NCI-H526 treated with DMSO at 0.1 percent for 48 hours (cell line): ENCODE measurements at regions not wholly inside any gene's neighbourhood (a gene's known extent, or its start where the extent isn't known, plus 50 kb on each side); places are given as distances from the start of the nearest gene placed in this dataset.
"Not testable (repeated sequence)": the region's sequence is repeated elsewhere in the genome, so short reads cannot be mapped to it uniquely, and the experiment has no call there.

Experiments
- DNase-seq: peaks from one replicate; lab custom pipeline; 2025; lab: John Stamatoyannopoulos, UW

DNA sequence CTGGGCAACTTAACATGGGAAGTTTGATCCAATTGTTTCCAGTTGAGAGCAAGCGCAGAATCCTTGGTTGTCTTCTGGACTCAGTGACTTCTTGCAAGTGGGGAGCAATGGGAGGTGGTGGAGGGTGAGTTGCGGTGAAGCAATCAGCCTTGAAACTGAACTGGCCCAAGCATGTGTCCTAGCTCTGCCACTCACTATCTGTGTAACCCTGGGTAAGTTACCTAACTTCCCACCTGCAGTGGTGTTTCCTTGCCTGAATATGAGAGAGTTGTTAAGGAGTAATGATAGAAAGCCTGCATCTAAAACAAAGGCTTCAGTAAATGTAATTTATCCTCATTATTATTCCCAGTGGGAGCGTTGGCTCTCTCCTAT, 132.5 kb upstream of the NFIA start:
- DNase-seq, result no peak

DNA sequence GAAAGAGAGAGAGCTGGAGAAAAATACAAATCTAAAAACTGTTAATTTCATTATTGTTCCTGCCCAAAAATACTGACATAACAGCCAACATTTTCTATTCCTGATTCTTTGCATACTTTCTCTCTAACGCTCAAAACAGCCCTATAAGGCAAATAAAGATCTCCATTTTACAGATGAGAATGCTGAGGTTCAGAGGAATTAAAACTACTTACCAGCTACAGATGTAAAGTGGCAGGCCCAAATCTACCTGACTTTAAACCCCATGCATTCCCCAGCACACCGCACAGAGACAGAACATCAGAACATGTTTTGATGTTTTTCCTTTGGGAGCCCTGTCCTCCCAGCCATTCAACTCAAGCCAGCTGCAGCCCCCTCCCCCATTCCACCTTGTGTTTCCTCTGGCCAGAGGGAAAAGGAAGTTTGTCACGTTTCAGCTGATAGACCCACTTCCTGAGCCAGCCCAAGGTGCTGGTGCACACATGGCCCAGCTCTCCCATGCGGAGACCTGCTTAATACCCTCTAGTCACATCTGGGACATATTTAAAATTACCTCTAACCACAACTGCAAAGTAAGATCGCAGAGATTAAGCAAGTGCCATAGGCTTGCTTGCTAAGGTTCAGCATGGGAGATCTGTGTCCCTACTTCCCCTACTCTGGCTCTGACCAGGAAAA, 133.1 kb upstream of the NFIA start:
- DNase-seq, result no peak

DNA sequence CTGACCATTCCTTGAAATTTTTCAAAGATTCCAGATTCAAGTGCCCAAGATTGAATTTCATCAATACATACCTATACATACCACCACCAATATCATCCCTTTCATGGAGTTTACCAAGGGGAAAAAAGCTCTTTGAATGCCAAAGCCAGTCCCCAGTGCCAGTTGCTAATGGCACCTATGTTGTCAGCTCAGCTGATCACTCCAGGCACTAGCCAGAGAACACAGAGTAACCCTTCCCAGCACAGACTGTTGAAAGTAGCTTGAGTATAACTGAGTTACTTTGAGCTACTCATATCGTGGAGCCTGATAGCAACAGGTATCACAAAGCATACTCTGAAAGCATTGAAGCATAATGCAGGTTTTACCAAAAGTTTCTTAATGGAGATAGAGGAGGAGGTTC, 133.9 kb upstream of the NFIA start:
- no peak for DNase-seq

DNA sequence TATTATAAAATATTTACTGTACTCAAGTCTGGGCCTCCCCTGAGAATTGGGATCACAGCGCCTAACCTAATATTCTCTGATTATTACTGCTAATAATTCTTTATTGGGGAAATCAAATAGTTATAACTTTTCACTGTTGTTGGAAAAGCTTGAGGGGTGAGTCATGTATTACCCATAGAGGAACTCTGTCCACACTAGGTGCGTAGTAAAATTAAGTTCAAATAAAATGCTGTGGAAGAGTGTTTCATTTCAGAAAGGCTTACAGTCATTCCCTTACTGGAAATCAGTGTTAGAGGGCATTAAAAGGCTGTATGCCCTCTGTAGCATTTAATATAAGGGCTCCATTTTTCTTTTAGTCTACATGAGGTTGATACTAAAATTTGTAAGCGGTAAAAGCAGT, 135.0 kb upstream of the NFIA start:
- DNase-seq, result no peak

DNA sequence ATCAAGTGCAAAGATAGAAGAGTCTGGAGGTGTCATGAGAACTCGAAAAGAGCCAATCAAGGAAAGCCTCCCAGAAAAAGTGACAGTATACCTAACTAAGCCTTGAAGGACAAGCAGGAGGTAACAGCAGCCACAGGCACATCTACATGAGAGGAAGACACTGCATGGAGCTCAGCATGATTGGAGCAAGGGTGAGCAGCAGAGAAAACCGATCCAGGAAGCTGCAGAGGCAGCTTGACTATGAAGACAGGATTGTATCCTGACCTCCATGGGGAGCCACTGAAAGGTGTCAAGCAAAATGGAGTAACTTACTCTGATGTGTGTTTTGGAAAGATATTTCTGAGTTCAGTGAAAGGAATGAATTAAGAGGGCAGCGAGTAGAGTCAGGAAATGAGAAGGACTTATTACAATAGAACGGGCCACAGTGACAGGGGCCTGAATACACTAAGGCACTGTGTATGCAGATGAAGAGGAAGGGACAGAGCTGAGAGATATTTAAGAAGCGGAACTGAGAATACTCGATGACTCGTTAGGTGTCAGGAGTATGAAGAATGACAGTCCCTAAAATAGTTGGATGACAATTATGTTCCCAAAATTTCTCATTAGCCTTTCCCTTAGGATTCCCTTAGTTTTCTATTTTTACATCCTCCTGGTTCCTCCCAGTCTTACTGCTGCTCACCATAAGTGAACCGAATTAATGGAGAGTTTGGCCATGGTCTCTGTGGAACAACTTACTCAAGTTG, 139.3 kb upstream of the NFIA start:
- DNase-seq, result no peak

DNA sequence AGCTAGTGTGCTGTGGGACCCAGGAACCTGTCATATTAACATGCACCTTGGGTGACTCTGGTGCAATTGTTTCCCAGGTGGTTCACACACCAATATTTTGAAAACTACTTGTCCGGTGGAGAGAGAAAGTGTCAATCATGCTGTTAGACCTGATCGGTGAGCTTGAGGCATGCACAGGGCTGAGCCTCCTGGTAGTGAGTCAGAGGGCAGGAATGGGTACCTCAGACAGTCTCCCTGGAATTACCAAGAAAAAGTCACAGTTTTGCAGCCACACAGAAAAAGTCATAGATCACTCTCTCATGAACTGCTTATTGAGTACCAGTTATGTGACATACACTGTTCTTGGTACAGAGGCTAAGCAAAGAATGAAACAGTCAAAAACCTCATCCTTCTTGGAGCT, 140.1 kb upstream of the NFIA start:
- DNase-seq, result no peak

DNA sequence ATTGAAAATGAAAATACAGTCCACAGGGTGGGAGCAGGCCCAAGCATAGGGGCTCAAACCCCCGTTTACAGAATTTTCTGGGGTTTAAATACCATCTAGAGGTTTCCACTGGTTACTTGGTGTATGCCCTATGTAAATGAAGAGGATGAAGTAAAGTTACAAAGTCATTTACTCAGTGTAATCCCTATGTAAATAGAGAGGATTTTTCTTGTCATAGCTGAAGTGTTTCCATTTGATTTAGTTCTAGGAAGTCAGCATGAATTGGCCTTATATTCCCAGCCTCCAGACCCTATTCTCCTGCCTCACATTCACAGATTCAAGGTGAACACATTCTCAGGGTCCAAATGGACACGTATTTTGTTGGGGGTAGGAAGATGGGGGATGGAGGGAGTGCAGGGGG, 141.7 kb upstream of the NFIA start:
- DNase-seq, result not testable (repeated sequence)

DNA sequence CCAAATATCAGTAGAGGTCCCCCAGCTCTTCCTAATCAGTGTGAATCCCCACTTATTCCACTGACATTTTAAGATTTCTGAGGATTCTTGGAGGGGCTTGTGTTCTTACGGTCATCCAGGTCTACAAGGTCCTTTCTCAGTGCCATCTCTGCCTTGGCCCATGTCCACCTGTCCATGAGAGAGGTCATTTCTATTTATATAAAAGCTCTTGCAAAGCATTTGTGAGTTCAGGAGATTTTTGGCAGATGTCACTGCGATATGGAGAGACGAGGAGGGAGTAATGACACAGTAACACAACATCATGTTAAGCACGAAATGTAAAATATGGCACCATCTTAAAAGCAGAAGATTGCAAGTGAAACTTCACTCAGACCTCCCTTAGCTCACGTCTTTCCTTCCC, 144.6 kb upstream of the NFIA start:
- no peak for DNase-seq

DNA sequence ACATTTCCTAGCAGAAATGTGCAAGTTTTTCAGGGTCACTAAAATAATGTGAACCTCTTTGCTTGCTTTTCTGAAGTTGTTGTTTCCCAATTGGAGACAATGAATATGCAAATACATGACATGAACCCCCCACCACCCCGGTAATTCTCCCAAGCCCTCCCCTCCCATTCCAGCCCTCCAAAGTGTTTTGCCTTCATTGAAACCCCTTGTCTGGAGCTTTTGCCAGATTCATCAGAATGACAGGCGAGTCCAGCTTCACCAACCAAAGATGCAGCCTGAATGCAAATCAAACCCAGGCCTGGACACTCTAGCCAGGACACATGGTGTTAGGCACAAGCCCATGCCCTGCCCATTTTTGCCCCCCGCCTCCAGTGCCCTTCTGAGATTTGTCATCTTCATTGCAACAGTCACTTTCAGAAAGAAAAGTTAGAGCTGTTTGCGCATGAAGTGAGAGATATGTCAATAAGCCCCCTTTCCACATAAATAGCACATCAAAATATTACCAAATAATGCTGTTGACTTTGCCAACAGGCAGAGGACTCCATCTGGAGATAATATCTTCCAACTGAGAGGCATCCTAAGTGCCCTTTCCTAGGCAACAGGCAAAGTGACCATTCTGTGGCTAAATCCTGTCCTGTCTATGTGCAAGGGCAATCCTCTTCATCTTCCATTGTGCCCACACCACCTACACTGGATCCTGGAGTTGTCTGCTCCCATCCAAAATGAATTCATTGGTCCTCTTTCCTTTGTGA, 145.6 kb upstream of the NFIA start:
- no peak for DNase-seq

DNA sequence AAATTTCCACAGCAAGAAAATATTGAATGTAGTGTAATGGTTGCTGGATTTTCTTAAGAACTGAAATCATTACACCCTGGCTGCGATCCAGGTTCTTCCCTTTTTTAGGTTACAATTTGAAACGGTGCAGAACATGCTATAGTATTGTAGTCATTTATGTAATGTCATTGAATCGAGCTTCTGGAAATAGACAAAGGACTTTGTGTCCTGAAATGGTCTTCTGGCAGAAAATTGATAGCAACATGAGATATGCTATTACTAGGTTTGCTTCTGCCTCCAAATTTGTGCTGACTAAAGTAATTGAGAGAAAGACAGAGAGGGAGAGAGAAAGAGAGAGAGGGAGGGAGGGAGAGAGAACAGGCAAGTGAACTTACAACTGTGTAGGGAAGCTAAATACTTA, 146.2 kb upstream of the NFIA start:
- no peak for DNase-seq

DNA sequence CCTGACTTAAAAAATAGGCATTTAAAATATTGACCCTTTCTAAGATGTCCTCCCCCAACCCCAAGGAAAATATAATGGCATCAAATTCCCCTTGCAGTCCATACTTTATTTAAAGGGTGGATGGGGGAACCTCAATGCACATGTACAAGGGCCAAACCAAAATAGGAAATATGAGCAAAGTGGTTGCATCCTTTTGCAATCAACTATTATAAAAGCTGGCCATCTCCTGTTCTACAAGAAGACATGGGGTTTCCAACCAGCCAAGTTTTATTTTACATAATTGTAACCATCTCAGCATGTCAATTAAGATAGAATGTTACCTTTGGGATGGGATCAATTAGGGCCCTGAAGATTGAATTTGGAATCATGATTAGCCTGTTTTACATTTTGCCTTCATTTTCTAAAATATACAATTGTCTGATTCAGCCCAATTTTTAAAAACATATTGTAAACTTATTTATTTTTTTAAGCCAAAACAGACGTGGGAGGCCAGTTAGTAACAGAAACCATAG, 146.7 kb upstream of the NFIA start:
- no peak for DNase-seq

DNA sequence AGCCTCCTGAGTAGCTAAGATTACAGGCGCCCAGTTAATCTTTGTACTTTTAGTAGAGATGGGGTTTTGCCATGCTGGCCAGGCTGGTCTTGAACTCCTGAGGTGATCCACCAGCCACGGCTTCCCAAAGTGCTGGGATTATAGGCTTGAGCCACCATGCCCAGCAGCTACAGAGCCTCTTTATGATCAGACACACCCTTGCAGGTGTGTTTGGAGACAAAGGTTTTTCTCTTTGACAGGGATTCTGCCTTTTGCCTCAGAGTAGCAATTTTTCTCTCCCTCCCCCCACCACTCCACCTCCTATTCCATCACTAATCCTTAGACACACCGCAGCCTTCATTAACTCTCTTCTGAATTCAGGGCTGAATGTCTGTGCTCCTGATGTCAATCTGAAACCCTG, 152.2 kb upstream of the NFIA start:
- no peak for DNase-seq

DNA sequence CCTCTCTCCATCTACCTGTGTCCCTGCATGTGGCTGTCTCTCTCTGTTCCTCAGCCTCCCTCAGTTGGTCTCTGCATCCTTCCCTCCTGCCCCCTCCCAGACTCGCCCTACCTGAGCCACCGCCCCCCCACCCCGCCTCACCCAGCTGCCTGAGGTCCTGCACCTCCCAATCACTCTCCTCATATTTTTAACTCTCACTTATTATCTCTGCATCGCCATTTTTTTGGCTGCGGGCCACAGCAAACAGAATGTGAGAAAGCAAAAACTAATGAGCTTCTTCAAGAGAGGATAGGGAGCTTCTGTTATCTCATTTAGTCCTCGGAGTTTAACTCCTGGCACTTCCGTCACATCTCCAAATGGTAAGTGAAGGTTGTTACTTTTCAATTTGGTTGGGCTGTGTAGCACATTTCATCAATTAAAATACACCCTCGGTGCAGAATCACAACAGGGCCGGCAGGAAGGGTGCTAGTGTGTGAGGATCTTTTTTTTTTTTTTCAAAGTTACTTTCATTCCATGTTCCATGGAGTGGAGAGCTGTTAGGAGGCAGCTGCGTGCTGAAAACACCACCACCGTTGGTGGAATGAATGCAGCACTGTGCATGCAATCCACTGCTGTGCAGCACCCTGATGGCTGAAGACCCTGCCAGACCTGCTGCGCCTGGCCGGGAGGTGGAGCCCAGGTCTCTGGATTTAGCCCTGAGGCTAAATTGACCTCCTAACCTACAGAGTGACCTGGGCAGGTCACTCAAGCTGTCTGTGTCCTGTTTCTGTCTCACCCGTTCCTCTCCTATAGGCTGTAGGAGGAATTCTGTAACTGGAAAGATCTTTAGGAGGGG, 157.2 kb upstream of the NFIA start:
- DNase-seq, result no peak

DNA sequence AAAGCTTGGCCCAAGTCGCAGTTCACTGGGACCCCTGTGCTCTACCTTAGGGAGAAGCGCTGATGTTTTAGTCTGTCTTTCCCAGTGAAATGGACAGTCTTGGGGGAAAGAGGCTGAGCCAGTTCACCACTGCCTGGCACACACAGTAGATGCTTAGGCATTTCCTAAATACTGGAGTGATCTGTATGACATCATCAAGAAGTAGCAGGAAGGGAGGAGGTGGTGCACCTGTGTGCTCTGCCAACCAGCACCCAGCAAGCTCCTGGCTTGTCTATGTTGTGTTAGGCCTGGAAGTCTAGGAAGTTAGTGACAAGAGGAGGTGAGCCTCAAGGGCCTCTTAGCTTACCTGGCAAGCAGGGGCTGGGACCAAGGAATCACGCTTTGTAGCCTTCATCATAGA, 158.2 kb upstream of the NFIA start:
- no peak for DNase-seq

DNA sequence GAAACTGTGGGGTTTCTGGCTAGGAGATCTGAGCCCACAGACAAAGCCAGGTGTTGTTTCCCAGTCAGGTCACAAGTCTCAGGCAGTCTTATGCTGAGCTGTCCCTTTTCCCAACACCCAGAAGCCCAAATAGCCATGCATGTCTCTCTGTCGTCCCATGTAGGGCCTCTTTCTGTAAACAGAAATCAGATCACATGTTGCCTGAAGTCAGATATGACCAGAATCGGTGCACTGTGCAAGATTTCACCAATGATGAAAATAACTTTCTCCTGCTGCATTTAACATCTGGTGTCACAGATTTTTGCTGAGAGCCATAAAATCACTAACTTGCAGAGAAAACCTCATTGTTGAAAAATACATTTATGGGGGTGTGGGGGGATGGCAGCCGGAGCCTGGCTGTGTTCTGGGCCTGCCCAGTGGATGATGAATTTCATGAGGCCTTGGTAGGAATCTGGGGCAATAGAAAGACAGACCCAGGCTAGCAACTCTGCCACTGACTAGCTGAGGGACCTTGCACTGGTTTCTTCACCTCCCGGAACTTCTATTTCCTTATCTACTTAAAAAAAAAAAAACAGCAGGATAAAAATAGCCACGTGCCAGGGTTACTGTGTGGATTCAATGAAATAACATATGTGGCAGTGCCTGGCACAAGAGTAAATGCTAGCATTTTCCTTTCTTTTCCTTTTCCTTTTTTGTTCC, 158.8 kb upstream of the NFIA start:
- DNase-seq, result no peak

DNA sequence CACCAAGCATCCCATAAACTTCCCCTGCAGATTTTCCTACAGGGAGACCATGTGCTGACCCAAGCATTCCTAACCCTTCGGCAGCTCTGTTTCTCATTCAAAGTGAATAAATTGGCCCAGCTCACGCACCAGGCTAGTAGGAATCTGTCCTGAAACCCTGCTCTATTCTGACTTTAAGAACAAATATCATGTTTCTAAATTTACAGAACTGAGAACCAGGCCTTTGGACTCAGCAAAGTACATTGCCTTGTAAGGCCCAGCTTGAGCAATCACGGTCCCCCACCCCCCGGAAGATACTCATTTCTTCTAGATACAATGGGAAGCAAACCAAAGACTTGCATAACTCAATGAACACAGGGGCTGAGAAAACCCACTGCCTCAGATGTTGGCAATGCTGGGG, 160.1 kb upstream of the NFIA start:
- no peak for DNase-seq

DNA sequence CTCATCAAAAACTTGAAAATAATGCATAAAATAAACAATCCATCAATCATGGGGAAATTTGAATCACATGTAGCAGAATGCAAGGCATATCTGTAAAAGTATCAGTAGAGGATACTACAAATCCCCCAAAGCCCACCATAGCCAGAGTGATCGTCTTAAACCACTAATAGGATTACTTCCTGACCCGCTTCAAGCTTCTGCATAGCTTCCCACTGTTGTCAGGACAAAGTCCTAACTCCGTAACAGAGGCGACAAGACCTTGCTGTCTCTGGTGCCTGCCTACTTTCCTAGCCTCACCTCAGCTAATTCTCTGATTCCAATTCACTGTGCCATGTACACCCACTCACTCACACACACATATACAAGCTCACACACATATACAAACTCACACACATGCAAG, 161.2 kb upstream of the NFIA start:
- DNase-seq, result no peak

DNA sequence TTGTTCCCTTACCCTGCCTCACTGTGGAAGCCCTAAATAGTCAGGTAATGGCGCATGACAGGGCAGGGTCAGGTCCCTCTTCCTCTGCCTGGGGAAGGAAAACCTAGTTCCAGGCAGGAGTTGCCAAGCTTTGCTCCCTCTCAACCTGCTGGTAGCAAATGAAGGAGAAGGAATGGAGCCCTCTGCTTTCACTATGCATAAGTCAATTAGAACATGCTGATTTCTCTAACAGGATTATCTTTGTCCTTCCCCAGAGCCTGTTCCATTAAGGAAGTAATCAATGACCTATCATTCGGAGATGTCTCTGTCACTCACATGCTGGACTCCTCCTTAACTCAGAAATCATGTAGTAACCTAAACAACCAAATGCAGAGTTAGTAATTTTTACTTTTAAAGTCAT, 161.8 kb upstream of the NFIA start:
- no peak for DNase-seq

DNA sequence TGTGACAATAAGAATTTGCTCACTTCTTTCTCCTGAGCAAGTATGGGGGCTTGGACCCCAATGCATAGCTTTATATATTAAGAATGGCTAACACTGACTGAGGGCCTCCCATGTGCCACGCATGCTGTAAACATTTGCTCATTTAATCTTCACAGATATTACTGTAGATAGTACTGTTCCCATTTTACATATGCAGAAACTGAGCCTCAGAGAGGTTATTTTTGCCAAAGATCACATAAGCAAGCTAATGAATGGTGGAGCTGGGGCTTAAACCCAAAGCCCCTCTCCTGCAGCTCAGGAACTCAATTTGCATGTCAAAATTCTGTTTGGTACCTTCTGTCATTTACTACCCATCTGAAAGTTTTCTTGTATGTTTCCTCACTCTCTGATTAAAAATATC, 163.5 kb upstream of the NFIA start:
- DNase-seq, result no peak

DNA sequence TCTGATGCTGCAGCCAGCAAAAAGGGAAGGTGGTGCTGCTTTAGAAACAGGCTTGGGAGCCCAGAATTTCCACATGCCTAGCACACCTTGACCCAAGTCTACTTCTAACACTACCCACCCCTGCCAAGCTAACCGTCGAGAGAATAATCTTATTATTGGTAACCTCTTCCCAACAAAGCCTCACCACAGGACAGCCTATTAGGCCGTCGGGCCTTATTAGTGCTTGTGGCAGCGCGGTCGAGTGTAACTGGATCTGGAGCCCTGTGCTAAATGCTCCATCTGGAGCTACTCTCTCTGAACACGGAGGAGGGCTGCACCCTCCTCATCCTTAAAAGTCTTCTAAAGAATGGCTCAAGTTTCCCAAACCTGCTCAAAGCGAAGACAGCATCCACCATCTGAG, 165.5 kb upstream of the NFIA start:
- DNase-seq, result no peak

DNA sequence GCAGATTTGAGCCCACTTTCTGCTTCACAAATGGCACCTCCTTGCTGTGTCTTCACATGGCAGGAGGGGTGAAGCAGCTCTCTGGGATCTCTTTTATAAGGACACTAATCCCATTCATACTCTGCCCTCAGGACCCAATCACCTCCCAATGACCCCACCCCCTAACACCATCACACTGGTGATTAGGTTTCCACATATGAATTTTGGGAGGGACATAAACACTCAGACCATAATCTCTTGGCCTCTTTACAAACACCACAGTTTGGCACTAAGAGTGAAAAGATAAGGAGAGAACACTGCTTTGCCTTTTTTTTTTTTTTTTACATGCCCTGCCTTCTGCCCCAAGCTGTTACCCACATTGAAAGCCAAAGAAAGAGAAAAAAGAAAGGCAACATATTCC, 166.2 kb upstream of the NFIA start:
- no peak for DNase-seq

DNA sequence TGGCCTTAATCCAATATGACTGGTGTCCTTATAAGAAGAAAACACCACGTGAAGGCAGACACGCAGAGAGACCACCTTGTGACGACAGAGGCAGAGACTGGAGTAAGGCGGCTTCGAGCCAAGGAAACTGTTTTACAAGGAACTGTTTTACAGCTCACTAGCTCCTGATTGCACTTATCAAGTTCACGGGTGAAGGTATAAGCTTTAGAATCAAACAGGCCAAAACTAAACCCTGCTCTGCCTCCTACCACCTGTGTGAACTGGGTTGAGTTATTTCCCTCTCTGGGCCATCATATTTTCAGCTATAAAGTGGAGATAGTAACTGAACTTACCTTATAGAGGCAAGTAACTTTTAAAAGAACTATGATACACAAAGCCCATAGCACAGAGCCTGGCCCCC, 166.9 kb upstream of the NFIA start:
- DNase-seq, result no peak
